SK-N-SH (cell line): ENCODE measurements at regions not wholly inside any gene's neighbourhood (a gene's known extent, or its start where the extent isn't known, plus 50 kb on each side); places are given as distances from the start of the nearest gene placed in this dataset.

Experiments
- CTCF ChIA-PET: fragments of 300-600, 350-600 bp; formaldehyde crosslinking; extraction: SDS; loops from one replicate; lab custom pipeline; 2021; lab: Yijun Ruan, JAX
- POLR2A ChIA-PET: fragments of 350-600 bp; sonication (Branson Sonifier 250); formaldehyde crosslinking; extraction: SDS; loops from one replicate; lab custom pipeline; 2020; ENCODE audit warnings: antibody characterized with exemption, inconsistent platforms; lab: Yijun Ruan, JAX
- DNase-seq: peaks from one replicate; pipeline ENCODE4 v3.0.0; 2012
- H2AFZ ChIP-seq: fragments of 200-600 bp; sonication (generic); 2 replicates; pipeline ENCODE4 v1.8.1; 2016; ENCODE audit warnings: antibody characterized with exemption, mild to moderate bottlenecking, low read depth
- H3F3A ChIP-seq: fragments of 200-600 bp; sonication (generic); replicated peaks from 2 replicates; pipeline ENCODE3; 2016; ENCODE audit warnings: antibody characterized with exemption, mild to moderate bottlenecking; ENCODE audit not compliant: insufficient read depth
- H3K27ac ChIP-seq, 2 experiments: fragments of 200-500 bp in 1 of 2; fragments of 200-600 bp in 1 of 2; sonication (Bioruptor generic) in 1 of 2; sonication (generic), shearing (Covaris generic) in 1 of 2; 2 replicates each; pipeline versions ENCODE4 v1.5.1 to v1.6.1; 2014 to 2016; ENCODE audit warnings: low read depth in 2 of 2, inconsistent platforms in 1 of 2, low read length in 1 of 2, mild to moderate bottlenecking in 1 of 2, mixed read lengths in 1 of 2
- H3K27me3 ChIP-seq: fragments of 200-600 bp; sonication (generic), shearing (Covaris generic); 2 replicates; pipeline ENCODE4 v1.6.1; 2016; ENCODE audit warnings: mixed run types; ENCODE audit not compliant: insufficient read depth
- H3K36me3 ChIP-seq, 2 experiments: fragments of 200-500 bp in 1 of 2; fragments of 200-600 bp in 1 of 2; sonication (Bioruptor generic) in 1 of 2; sonication (generic) in 1 of 2; replicated peaks in 1 of 2; 2 replicates each; pipeline versions ENCODE3 to v1.5.1; 2014 to 2016; ENCODE audit warnings: low read length in 1 of 2, mild to moderate bottlenecking in 1 of 2; ENCODE audit not compliant: insufficient read depth in 2 of 2, control insufficient read depth in 1 of 2
- H3K4me1 ChIP-seq, 2 experiments: fragments of 200-500 bp in 1 of 2; fragments of 200-600 bp in 1 of 2; sonication (Bioruptor generic) in 1 of 2; sonication (generic), shearing (Covaris generic) in 1 of 2; 2 replicates each; pipeline versions ENCODE4 v1.5.1 to v1.6.1; 2014 to 2016; ENCODE audit warnings: low read depth in 1 of 2, low read length in 1 of 2, mixed run types in 1 of 2; ENCODE audit not compliant: insufficient read depth in 2 of 2, control insufficient read depth in 1 of 2
- H3K4me2 ChIP-seq: fragments of 200-600 bp; sonication (generic), shearing (Covaris generic); 2 replicates; pipeline ENCODE4 v1.6.1; 2017; ENCODE audit warnings: mixed run types
- H3K4me3 ChIP-seq, 2 experiments: fragments of 200-500 bp in 1 of 2; fragments of 200-600 bp in 1 of 2; sonication (Bioruptor generic) in 1 of 2; sonication (generic), shearing (Covaris generic) in 1 of 2; 2 replicates each; pipeline versions ENCODE4 v1.5.1 to v1.8.1; 2014 to 2016; ENCODE audit warnings: low read depth in 2 of 2, inconsistent platforms in 1 of 2, low read length in 1 of 2, mild to moderate bottlenecking in 1 of 2, mixed read lengths in 1 of 2, moderate library complexity in 1 of 2
- H3K79me2 ChIP-seq: fragments of 200-600 bp; sonication (generic); 2 replicates; pipeline ENCODE4 v1.8.1; 2017; ENCODE audit warnings: mild to moderate bottlenecking; ENCODE audit not compliant: insufficient read depth
- H3K9ac ChIP-seq: fragments of 200-600 bp; sonication (generic); 2 replicates; pipeline ENCODE4 v1.6.1; 2017; ENCODE audit warnings: mixed run types
- H3K9me2 ChIP-seq: fragments of 200-600 bp; sonication (generic); 2 replicates; pipeline ENCODE4 v1.6.1; 2017; ENCODE audit warnings: mixed run types
- H3K9me3 ChIP-seq: fragments of 200-600 bp; sonication (generic); 2 replicates; pipeline ENCODE4 v1.6.1; 2017; ENCODE audit warnings: mixed run types, mild to moderate bottlenecking, moderate library complexity
- H4K20me1 ChIP-seq: fragments of 200-600 bp; sonication (generic); 2 replicates; pipeline ENCODE4 v1.6.1; 2017; ENCODE audit warnings: mild to moderate bottlenecking, mixed run types; ENCODE audit not compliant: insufficient read depth
- CHD2 ChIP-seq: fragments of 150-350 bp; IDR thresholded peaks from 2 replicates; pipeline ENCODE4 v1.6.1; 2018; ENCODE audit warnings: low read length; ENCODE audit not compliant: partially characterized antibody
- CTCF ChIP-seq: fragments of 200-600 bp; sonication (generic); IDR thresholded peaks from 2 replicates; pipeline ENCODE4 v1.6.1; 2017; ENCODE audit warnings: antibody characterized with exemption, mild to moderate bottlenecking, moderate library complexity
- EP300 ChIP-seq, 2 experiments: IDR thresholded peaks; 2 replicates each; pipeline versions ENCODE4 v1.4.0 to v1.6.1; 2012; ENCODE audit warnings: borderline replicate concordance in 1 of 2, low read depth in 1 of 2, low read length in 1 of 2
- EZH2phosphoT487 ChIP-seq: fragments of 200-600 bp; sonication (generic); IDR thresholded peaks from 2 replicates; pipeline ENCODE4 v1.6.1; 2017; ENCODE audit warnings: low read depth, mixed run types, mild to moderate bottlenecking, antibody characterized with exemption, moderate library complexity, borderline replicate concordance
- FOSL2 ChIP-seq: IDR thresholded peaks from 2 replicates; pipeline ENCODE4 v1.4.0; 2012; ENCODE audit warnings: low read depth, mild to moderate bottlenecking, moderate library complexity, borderline replicate concordance
- FOXM1 ChIP-seq: IDR thresholded peaks from 2 replicates; pipeline ENCODE4 v1.4.0; 2012; ENCODE audit warnings: low read depth, mild to moderate bottlenecking
- GABPA ChIP-seq: IDR thresholded peaks from 2 replicates; pipeline ENCODE4 v1.4.0; 2012; ENCODE audit warnings: low read depth, mild to moderate bottlenecking
- IRF3 ChIP-seq: fragments of 150-350 bp; IDR thresholded peaks from 2 replicates; pipeline ENCODE4 v1.6.1; 2016; ENCODE audit warnings: mild to moderate bottlenecking, low read depth, low read length
- MAX ChIP-seq: IDR thresholded peaks from 2 replicates; pipeline ENCODE4 v1.4.0; 2012; ENCODE audit warnings: low read depth
- MXI1 ChIP-seq: IDR thresholded peaks from 2 replicates; pipeline ENCODE4 v1.6.1; 2012; ENCODE audit warnings: mild to moderate bottlenecking, low read depth, low read length, improper control_type of control experiment
- RFX5 ChIP-seq: IDR thresholded peaks from 2 replicates; pipeline ENCODE4 v1.6.1; 2012; ENCODE audit warnings: mild to moderate bottlenecking, improper control_type of control experiment, low read length
- SMC3 ChIP-seq: IDR thresholded peaks from 2 replicates; pipeline ENCODE4 v1.6.1; 2012; ENCODE audit warnings: low read depth, low read length, improper control_type of control experiment
- TAF1 ChIP-seq: IDR thresholded peaks from 2 replicates; pipeline ENCODE4 v1.6.1; 2012; ENCODE audit warnings: low read depth, mild to moderate bottlenecking, low read length, moderate library complexity, borderline replicate concordance
- TEAD4 ChIP-seq: IDR thresholded peaks from 2 replicates; pipeline ENCODE4 v1.4.0; 2012; ENCODE audit warnings: mild to moderate bottlenecking, borderline replicate concordance; ENCODE audit not compliant: insufficient read depth
- USF1 ChIP-seq: IDR thresholded peaks from 2 replicates; pipeline ENCODE4 v1.4.0; 2012; ENCODE audit warnings: low read depth, borderline replicate concordance
- WGBS: methylation state at CpG from one replicate; pipeline ENCODE4 v1.1.6; 2017; ENCODE audit warnings: low lambda C conversion rate; 5-methylcytosine and 5-hydroxymethylcytosine counted together

- H3K36me3 ChIP-seq: no peaks in the 10 kb centered on the region
- no peak overlapping the region for H3K4me3 ChIP-seq
- no peak overlapping the region for H3K27ac ChIP-seq
- 54% methylated on average over 2 of the region's 2 CpGs for WGBS
- no peaks in the 10 kb centered on the region for H3K79me2 ChIP-seq
- H3F3A ChIP-seq: no peaks in the 10 kb centered on the region
- ChIA-PET CTCF (interaction anchor here (1.4 kb wide), 1 partner anchor 58 kb away, joined by 3 read pairs; no protein-coding TSS in a partner anchor), POLR2A (no interaction called here)
- H4K20me1 ChIP-seq: no peaks in the 10 kb centered on the region
- no peaks in the 10 kb centered on the region for H3K9me2 ChIP-seq
- no peak for DNase-seq
- no peaks in the 10 kb centered on the region for H3K4me1 ChIP-seq
- H3K4me2 ChIP-seq: no peak overlapping the region
- H3K9ac ChIP-seq: no peak overlapping the region
- TF ChIP-seq EP300 (IDR thresholded peaks at IDR 0.05; ENCODE audit: borderline replicate concordance in 1 of 2, low read depth in 1 of 2, low read length in 1 of 2) (no peak), USF1 (no peak), EZH2phosphoT487 (no peak), CTCF (no peak), TAF1 (no peak), GABPA (no peak), FOXM1 (no peak), RFX5 (no peak), SMC3 (no peak), MAX (no peak), CHD2 (no peak), MXI1 (no peak)
- no peaks in the 10 kb centered on the region for H3K9me3 ChIP-seq
- no peaks in the 10 kb centered on the region for H3K27me3 ChIP-seq
- no peak overlapping the region for H2AFZ ChIP-seq
Measured at GRCh38 chr12:72135021-72135301, 137.2 kb upstream of the TRHDE start.

- Histone ChIP-seq H2AFZ (no peak overlapping the region), H3K36me3 (no peaks in the 10 kb centered on the region), H3K4me2 (no peak overlapping the region), H3K27me3 (no peaks in the 10 kb centered on the region), H3K9ac (no peak overlapping the region), H3K9me2 (no peaks in the 10 kb centered on the region), H3K4me3 (no peak overlapping the region), H3K9me3 (no peaks in the 10 kb centered on the region), H3K27ac (no peak overlapping the region), H4K20me1 (no peaks in the 10 kb centered on the region), H3K79me2 (no peaks in the 10 kb centered on the region), H3F3A (no peaks in the 10 kb centered on the region), H3K4me1 (no peaks in the 10 kb centered on the region)
- TF ChIP-seq EP300 (IDR thresholded peaks at IDR 0.05; ENCODE audit: borderline replicate concordance in 1 of 2, low read depth in 1 of 2, low read length in 1 of 2) (no peak), CHD2 (no peak), CTCF (no peak), TEAD4 (no peak), IRF3 (no peak), FOSL2 (no peak)
- no peak for DNase-seq
- ChIA-PET CTCF (no interaction called here), POLR2A (no interaction called here)
- 39% methylated on average over 5 of the region's 5 CpGs for WGBS
Measured at GRCh38 chr12:72136792-72137191, 135.4 kb upstream of the TRHDE start.
